ENCODE measurements at regions not wholly inside any gene's neighbourhood (a gene's known extent, or its start where the extent isn't known, plus 50 kb on each side); places are given as distances from the start of the nearest gene placed in this dataset.

GRCh38 chr4:134999169-134999568 lies 797.6 kb upstream of the PABPC4L start:
- Histone ChIP-seq H3K36me3 (no peaks in the 10 kb centered on the region), H3K27me3 (no peaks in the 10 kb centered on the region), H3K9me3 (no peaks in the 10 kb centered on the region), H3K4me3 (replicated peaks in 1 of 3) (no peak overlapping the region), H3K27ac (no peak overlapping the region), H3K4me1 (no peaks in the 10 kb centered on the region)
- no peak for DNase-seq
- no peak for TF ChIP-seq POLR2A (IDR thresholded peaks at IDR 0.05)
- no peak for TF ChIP-seq CTCF (IDR thresholded peaks at IDR 0.05)
- 72 to 79% methylated on average over 2 of the region's 2 CpGs for WGBS, 2 donors
- intact Hi-C loops (cut with DNase I) = no loop called here

- no peaks in the 10 kb centered on the region for H3K9me3 ChIP-seq
- H3K4me1 ChIP-seq = no peaks in the 10 kb centered on the region
- H3K27me3 ChIP-seq = no peaks in the 10 kb centered on the region
- no peaks in the 10 kb centered on the region for H3K36me3 ChIP-seq
- no peak for DNase-seq
- 62 to 72% methylated on average over 3 of the region's 3 CpGs for WGBS, 2 donors
- no peak overlapping the region for H3K27ac ChIP-seq
- intact Hi-C loops (cut with DNase I) = no loop called here
- no peak overlapping the region for H3K4me3 ChIP-seq (replicated peaks in 1 of 3)
- TF ChIP-seq POLR2A (IDR thresholded peaks at IDR 0.05) (no peak), CTCF (IDR thresholded peaks at IDR 0.05) (no peak)
These were observed 760.4 kb upstream of the PABPC4L start for GRCh38 chr4:134961963-134962362.

- Histone ChIP-seq H3K27me3 (no peaks in the 10 kb centered on the region), H3K4me1 (no peaks in the 10 kb centered on the region), H3K9me3 (no peaks in the 10 kb centered on the region), H3K4me3 (replicated peaks in 1 of 3) (no peak overlapping the region), H3K36me3 (no peaks in the 10 kb centered on the region), H3K27ac (no peak overlapping the region)
- intact Hi-C loops (cut with DNase I) = no loop called here
- DNase-seq = no peak
- no peak for TF ChIP-seq POLR2A (IDR thresholded peaks at IDR 0.05)
- no peak for TF ChIP-seq CTCF (IDR thresholded peaks at IDR 0.05)
- 92 to 93% methylated on average over 1 of the region's 1 CpG for WGBS, 2 donors
These were observed 757.3 kb upstream of the PABPC4L start for GRCh38 chr4:134958862-134959261.

- H3K27me3 ChIP-seq = no peaks in the 10 kb centered on the region
- TF ChIP-seq POLR2A (IDR thresholded peaks at IDR 0.05) (no peak), CTCF (IDR thresholded peaks at IDR 0.05) (no peak)
- 78 to 86% methylated on average over 1 of the region's 1 CpG for WGBS, 2 donors
- no peak overlapping the region for H3K27ac ChIP-seq
- no peaks in the 10 kb centered on the region for H3K36me3 ChIP-seq
- no peak overlapping the region for H3K4me3 ChIP-seq (replicated peaks in 1 of 3)
- no peak for DNase-seq
- no peaks in the 10 kb centered on the region for H3K4me1 ChIP-seq
- no peaks in the 10 kb centered on the region for H3K9me3 ChIP-seq
- intact Hi-C loops (cut with DNase I) = no loop called here
These were observed 753.5 kb upstream of the PABPC4L start for GRCh38 chr4:134955059-134955458.

- Histone ChIP-seq H3K4me3 (replicated peaks in 1 of 3) (no peak overlapping the region), H3K27me3 (no peaks in the 10 kb centered on the region), H3K9me3 (no peaks in the 10 kb centered on the region), H3K4me1 (no peaks in the 10 kb centered on the region), H3K36me3 (no peaks in the 10 kb centered on the region), H3K27ac (no peak overlapping the region)
- no peak for DNase-seq
- intact Hi-C loops (cut with DNase I) = no loop called here
- 91 to 100% methylated on average over 21 of the region's 21 CpGs for WGBS, 2 donors
- no peak for TF ChIP-seq CTCF (IDR thresholded peaks at IDR 0.05)
- no peak for TF ChIP-seq POLR2A (IDR thresholded peaks at IDR 0.05)
These were observed 751.2 kb upstream of the PABPC4L start for GRCh38 chr4:134952775-134953174.

Data from thyroid gland (tissue), 4 donors.